Transverse colon (tissue), 4 donors: ENCODE measurements at regions not wholly inside any gene's neighbourhood (a gene's known extent, or its start where the extent isn't known, plus 50 kb on each side); places are given as distances from the start of the nearest gene placed in this dataset.

ENCODE experiments used
- DNase-seq: peaks from one replicate; pipeline ENCODE4 v3.0.0-alpha.2; 2019
- H3K27ac ChIP-seq, 4 donors: fragments of 200-600 bp; sonication (generic); 2 replicates each; pipeline ENCODE4 v1.5.1; 2016 to 2018; ENCODE audit warnings: inconsistent platforms in 4 of 4
- H3K27me3 ChIP-seq: fragments of 200-600 bp; sonication (generic); 2 replicates; pipeline ENCODE4 v1.5.1; 2017; ENCODE audit warnings: inconsistent platforms
- H3K36me3 ChIP-seq, 4 donors: fragments of 200-600 bp; sonication (generic); 2 replicates each; pipeline ENCODE4 v1.5.1; 2017 to 2019; ENCODE audit warnings: inconsistent platforms in 4 of 4
- H3K4me1 ChIP-seq, 4 donors: fragments of 200-600 bp; sonication (generic); 2 replicates each; pipeline ENCODE4 v1.5.1; 2017 to 2020; ENCODE audit warnings: inconsistent platforms in 4 of 4
- H3K4me3 ChIP-seq, 4 donors: fragments of 200-600 bp; sonication (generic); 1 replicate in 1 of 4; 2 replicates in 3 of 4; pipeline versions ENCODE4 v1.5.1 to v1.6.1; 2017 to 2019; ENCODE audit warnings: inconsistent platforms in 4 of 4
- H3K9me3 ChIP-seq, 2 donors: fragments of 200-600 bp; sonication (generic); 2 replicates each; pipeline ENCODE4 v1.5.1; 2017 to 2019; ENCODE audit warnings: inconsistent platforms in 2 of 2
- EP300 ChIP-seq: sonication (generic); formaldehyde crosslinking; IDR thresholded peaks from one replicate; pipeline ENCODE4 v1.6.1; 2017; ENCODE audit warnings: antibody characterized with exemption, low read depth
- POLR2A ChIP-seq: fragments of 450-650 bp; IDR thresholded peaks from one replicate; pipeline ENCODE4 v1.6.1; 2016; ENCODE audit warnings: antibody characterized with exemption, mild to moderate bottlenecking, moderate library complexity
- POLR2AphosphoS5 ChIP-seq, 3 donors: sonication (generic); formaldehyde crosslinking; IDR thresholded peaks; one replicate each; pipeline ENCODE4 v1.6.1; 2016; ENCODE audit warnings: antibody characterized with exemption in 3 of 3
- WGBS, 2 donors: methylation state at CpG; one replicate each; pipeline ENCODE4 v1.1.5; 2018; ENCODE audit warnings: low coverage in 1 of 2; 5-methylcytosine and 5-hydroxymethylcytosine counted together
- in situ Hi-C, 4 donors: fragments of 200-750 bp; cut with MboI; loops; one replicate each; pipeline versions ENCODE4 v1.15.0 to v1.15.1; 2017; ENCODE audit warnings: low sequenced_read_pairs in 3 of 4, low pct_ligation_motif_present in 1 of 4, low pct_unique_long_range_greater_than_20kb in 1 of 4
- intact Hi-C: fragments of 100-400 bp; cut with DNase I; formaldehyde crosslinking; loops from one replicate; pipeline ENCODE4 v1.15.1; 2023; ENCODE audit warnings: low total_unique reads
- TF ChIP-seq, protein P1 (sequence below), 5 experiments: fragments of 200-600 bp in 3 of 5; fragments of 450-650 bp in 2 of 5; sonication (generic) in 3 of 5; IDR thresholded peaks; 1 replicate in 2 of 5; 2 replicates in 3 of 5; pipeline ENCODE4 v1.5.1; 2016 to 2017; ENCODE audit warnings: antibody characterized with exemption in 5 of 5, inconsistent platforms in 3 of 5, mild to moderate bottlenecking in 2 of 5, moderate library complexity in 1 of 5

DNA sequence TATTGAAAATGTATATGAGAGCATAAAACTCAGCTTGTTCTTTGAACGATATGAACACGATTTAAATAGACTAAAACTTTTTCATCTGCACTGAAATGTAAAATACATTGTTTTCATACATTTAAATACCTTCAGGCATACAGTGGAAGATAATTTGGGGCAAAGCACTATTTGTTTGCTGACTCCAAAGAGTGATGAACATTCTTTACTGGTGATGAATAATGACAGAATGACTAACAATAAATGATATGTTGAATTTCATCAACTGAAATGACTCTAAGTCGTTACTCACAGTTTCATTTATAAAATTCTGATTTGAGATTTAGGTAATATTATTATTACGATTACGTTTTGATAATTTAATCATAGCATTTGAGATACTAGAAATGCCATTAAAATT lies 1160.1 kb downstream of the NLGN4X start:
- Histone ChIP-seq H3K27me3 (no peaks in the 10 kb centered on the region), H3K36me3 (no peaks in the 10 kb centered on the region), H3K9me3 (no peaks in the 10 kb centered on the region), H3K27ac (no peak overlapping the region), H3K4me1 (no peaks in the 10 kb centered on the region), H3K4me3 (no peak overlapping the region)
- no peak for DNase-seq
- intact Hi-C loops (no loop called here), in situ Hi-C loops (no loop called here)
- TF ChIP-seq POLR2A: no peak
- 71 to 75% methylated on average over 5 of the region's 5 CpGs for WGBS, 2 donors

DNA sequence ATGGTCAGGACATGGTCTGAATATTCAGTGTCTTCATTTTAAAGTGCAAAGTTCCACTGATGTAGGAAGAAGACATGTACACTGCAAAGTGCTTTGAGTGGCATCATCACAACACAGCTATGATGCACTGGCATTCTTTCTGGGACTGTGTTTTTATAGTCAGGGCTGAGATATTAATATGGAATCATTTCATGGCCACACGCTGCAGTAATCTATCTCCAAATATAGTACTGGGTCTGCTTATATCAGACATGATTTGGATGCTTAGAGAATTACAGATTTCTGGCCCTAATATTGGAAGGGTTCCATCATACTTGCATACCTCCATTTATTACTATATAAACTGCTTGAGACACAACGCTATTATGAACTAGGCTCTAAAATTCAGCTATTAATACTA lies 1170.9 kb downstream of the NLGN4X start:
- no peaks in the 10 kb centered on the region for H3K36me3 ChIP-seq
- no peak for DNase-seq
- TF ChIP-seq EP300: no peak
- TF ChIP-seq POLR2A: no peak
- TF ChIP-seq, protein P1, sequence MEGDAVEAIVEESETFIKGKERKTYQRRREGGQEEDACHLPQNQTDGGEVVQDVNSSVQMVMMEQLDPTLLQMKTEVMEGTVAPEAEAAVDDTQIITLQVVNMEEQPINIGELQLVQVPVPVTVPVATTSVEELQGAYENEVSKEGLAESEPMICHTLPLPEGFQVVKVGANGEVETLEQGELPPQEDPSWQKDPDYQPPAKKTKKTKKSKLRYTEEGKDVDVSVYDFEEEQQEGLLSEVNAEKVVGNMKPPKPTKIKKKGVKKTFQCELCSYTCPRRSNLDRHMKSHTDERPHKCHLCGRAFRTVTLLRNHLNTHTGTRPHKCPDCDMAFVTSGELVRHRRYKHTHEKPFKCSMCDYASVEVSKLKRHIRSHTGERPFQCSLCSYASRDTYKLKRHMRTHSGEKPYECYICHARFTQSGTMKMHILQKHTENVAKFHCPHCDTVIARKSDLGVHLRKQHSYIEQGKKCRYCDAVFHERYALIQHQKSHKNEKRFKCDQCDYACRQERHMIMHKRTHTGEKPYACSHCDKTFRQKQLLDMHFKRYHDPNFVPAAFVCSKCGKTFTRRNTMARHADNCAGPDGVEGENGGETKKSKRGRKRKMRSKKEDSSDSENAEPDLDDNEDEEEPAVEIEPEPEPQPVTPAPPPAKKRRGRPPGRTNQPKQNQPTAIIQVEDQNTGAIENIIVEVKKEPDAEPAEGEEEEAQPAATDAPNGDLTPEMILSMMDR (IDR thresholded peaks at IDR 0.05): no peak
- TF ChIP-seq POLR2AphosphoS5 (IDR thresholded peaks at IDR 0.05): no peak
- no peak overlapping the region for H3K27ac ChIP-seq
- no peaks in the 10 kb centered on the region for H3K9me3 ChIP-seq
- WGBS, 2 donors: 60 to 67% methylated on average over 1 to 2 of the region's 2 CpGs
- no peaks in the 10 kb centered on the region for H3K4me1 ChIP-seq
- no peaks in the 10 kb centered on the region for H3K27me3 ChIP-seq
- in situ Hi-C loops: no loop called here
- H3K4me3 ChIP-seq: no peak overlapping the region
- intact Hi-C loops: no loop called here

DNA sequence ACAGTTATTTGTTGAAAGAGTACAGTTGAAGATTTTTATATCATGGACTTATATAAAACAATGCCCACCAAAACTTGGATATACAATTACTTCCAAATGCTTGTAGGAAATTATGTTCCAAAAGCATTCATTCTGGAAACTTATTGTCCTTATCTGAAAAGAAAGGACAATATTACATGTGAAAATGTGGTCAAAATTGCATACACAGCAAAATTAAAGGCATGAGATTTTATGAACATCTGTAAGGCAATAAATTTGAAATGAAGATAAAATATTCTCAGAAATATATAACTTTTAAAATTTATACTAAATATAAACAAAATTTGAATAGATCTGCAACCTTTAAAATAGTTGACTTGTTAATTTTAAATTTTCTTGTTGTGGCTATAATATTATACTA lies 1173.8 kb downstream of the NLGN4X start:
- H3K4me3 ChIP-seq: no peak overlapping the region
- in situ Hi-C loops: no loop called here
- intact Hi-C loops: no loop called here
- no peaks in the 10 kb centered on the region for H3K27me3 ChIP-seq
- H3K27ac ChIP-seq: no peak overlapping the region
- H3K9me3 ChIP-seq: no peaks in the 10 kb centered on the region
- H3K4me1 ChIP-seq: no peaks in the 10 kb centered on the region
- no peak for TF ChIP-seq POLR2A
- TF ChIP-seq EP300: no peak
- no peak for TF ChIP-seq POLR2AphosphoS5 (IDR thresholded peaks at IDR 0.05)
- TF ChIP-seq, protein P1 (IDR thresholded peaks at IDR 0.05): no peak
- no peak for DNase-seq
- H3K36me3 ChIP-seq: no peaks in the 10 kb centered on the region

GRCh38 chrX:5051831-5052491 lies 1176.7 kb downstream of the NLGN4X start:
- DNase-seq: peak; percentile 13
- 0 to 26% methylated on average over 3 to 5 of the region's 5 CpGs for WGBS, 2 donors
- in situ Hi-C loops (no loop called here), intact Hi-C loops (no loop called here)
- H3K27me3 ChIP-seq: no peaks in the 10 kb centered on the region
- no peak overlapping the region for H3K27ac ChIP-seq
- no peaks in the 10 kb centered on the region for H3K4me1 ChIP-seq
- no peaks in the 10 kb centered on the region for H3K36me3 ChIP-seq
- no peak for TF ChIP-seq EP300
- TF ChIP-seq POLR2AphosphoS5 (IDR thresholded peaks at IDR 0.05): no peak
- TF ChIP-seq, protein P1 (IDR thresholded peaks at IDR 0.05): no peak
- TF ChIP-seq POLR2A: no peak
- no peak overlapping the region for H3K4me3 ChIP-seq
- no peaks in the 10 kb centered on the region for H3K9me3 ChIP-seq

GRCh38 chrX:5042563-5042962 lies 1186.1 kb downstream of the NLGN4X start:
- Histone ChIP-seq H3K27me3 (no peaks in the 10 kb centered on the region), H3K9me3 (no peaks in the 10 kb centered on the region), H3K36me3 (no peaks in the 10 kb centered on the region), H3K4me3 (no peak overlapping the region), H3K4me1 (no peaks in the 10 kb centered on the region), H3K27ac (no peak overlapping the region)
- in situ Hi-C loops (no loop called here), intact Hi-C loops (no loop called here)
- 81 to 93% methylated on average over 3 of the region's 3 CpGs for WGBS, 2 donors
- TF ChIP-seq POLR2A (no peak), EP300 (no peak), POLR2AphosphoS5 (IDR thresholded peaks at IDR 0.05) (no peak)
- TF ChIP-seq, protein P1 (IDR thresholded peaks at IDR 0.05): no peak
- DNase-seq: no peak
